NCI-H345 (cell line): ENCODE measurements at regions not wholly inside any gene's neighbourhood (a gene's known extent, or its start where the extent isn't known, plus 50 kb on each side); places are given as distances from the start of the nearest gene placed in this dataset.

Experiments used
- DNase-seq: peaks from one replicate; lab custom pipeline; 2025; lab: John Stamatoyannopoulos, UW

- no peak for DNase-seq
Observed at GRCh38 chr13:48761256-48761655, 107.5 kb downstream of the CYSLTR2 start.

- DNase-seq, result peak; percentile 49
Observed at GRCh38 chr13:48769107-48769704, 115.5 kb downstream of the CYSLTR2 start.

GRCh38 chr13:48770372-48770771 lies 116.6 kb downstream of the CYSLTR2 start:
- DNase-seq, result no peak

GRCh38 chr13:48772908-48773307 lies 119.2 kb downstream of the CYSLTR2 start:
- DNase-seq, result no peak

GRCh38 chr13:48773531-48774275 lies 120.0 kb downstream of the CYSLTR2 start:
- DNase-seq, result no peak

- DNase-seq, result no peak
Observed at GRCh38 chr13:48775285-48775684, 121.6 kb downstream of the CYSLTR2 start.

GRCh38 chr13:48775804-48776203 lies 122.1 kb downstream of the CYSLTR2 start:
- DNase-seq, result no peak

GRCh38 chr13:48776401-48776800 lies 122.7 kb downstream of the CYSLTR2 start:
- DNase-seq, result no peak

- no peak for DNase-seq
Observed at GRCh38 chr13:48778610-48779009, 124.9 kb downstream of the CYSLTR2 start.

GRCh38 chr13:48780713-48781341 lies 127.1 kb downstream of the CYSLTR2 start:
- DNase-seq, result no peak

- no peak for DNase-seq
Observed at GRCh38 chr13:48782429-48782840, 128.7 kb downstream of the CYSLTR2 start.

GRCh38 chr13:48783181-48783630 lies 129.5 kb downstream of the CYSLTR2 start:
- no peak for DNase-seq

GRCh38 chr13:48783695-48784230 lies 130.0 kb downstream of the CYSLTR2 start:
- DNase-seq, result no peak

GRCh38 chr13:48784916-48785548 lies 131.3 kb downstream of the CYSLTR2 start:
- DNase-seq, result no peak

GRCh38 chr13:48790199-48790598 lies 136.5 kb downstream of the CYSLTR2 start:
- no peak for DNase-seq

- DNase-seq, result no peak
Observed at GRCh38 chr13:48790966-48791365, 137.2 kb downstream of the CYSLTR2 start.

GRCh38 chr13:48797127-48797526 lies 143.4 kb downstream of the CYSLTR2 start:
- DNase-seq, result no peak

- DNase-seq, result no peak
Observed at GRCh38 chr13:48797761-48798160, 144.0 kb downstream of the CYSLTR2 start.

GRCh38 chr13:48798180-48798579 lies 144.5 kb downstream of the CYSLTR2 start:
- DNase-seq, result no peak

- no peak for DNase-seq
Observed at GRCh38 chr13:48801255-48801654, 147.5 kb downstream of the CYSLTR2 start.

- DNase-seq, result no peak
Observed at GRCh38 chr13:48804821-48805601, 151.3 kb downstream of the CYSLTR2 start.

GRCh38 chr13:48806522-48806921 lies 152.8 kb downstream of the CYSLTR2 start:
- no peak for DNase-seq
